GM12892 (cell line): ENCODE measurements at regions not wholly inside any gene's neighbourhood (a gene's known extent, or its start where the extent isn't known, plus 50 kb on each side); places are given as distances from the start of the nearest gene placed in this dataset.

Experiments used
- DNase-seq: peaks from one replicate; pipeline ENCODE4 v3.0.0; 2011; ENCODE audit not compliant: insufficient read length
- FAIRE-seq: peaks from 2 replicates; lab custom pipeline; 2011; peaks lifted over from hg19 to GRCh38; lab: Jason Lieb, UNC
- POLR2A ChIP-seq: IDR thresholded peaks from 2 replicates; pipeline ENCODE4 v1.6.1; 2011; ENCODE audit warnings: low read depth, low read length, control low read depth
- POLR2AphosphoS5 ChIP-seq: IDR thresholded peaks from 2 replicates; pipeline ENCODE4 v1.6.1; 2011; ENCODE audit warnings: low read depth, low read length, control low read depth
- TAF1 ChIP-seq: IDR thresholded peaks from 2 replicates; pipeline ENCODE4 v1.6.1; 2011; ENCODE audit warnings: low read depth, mild to moderate bottlenecking, control low read depth, low read length, borderline replicate concordance

GRCh38 chrX:113594123-113594841 is 753.7 kb upstream of the AMOT start:
- FAIRE-seq (no peak), DNase-seq (no peak)
- no peak for TF ChIP-seq TAF1
- TF ChIP-seq POLR2A: no peak
- no peak for TF ChIP-seq POLR2AphosphoS5

GRCh38 chrX:113586281-113586898 is 745.8 kb upstream of the AMOT start:
- DNase-seq: no peak
- no peak for FAIRE-seq
- TF ChIP-seq POLR2A (no peak), TAF1 (no peak)

- no peak for DNase-seq
- no peak for TF ChIP-seq TAF1
- TF ChIP-seq POLR2AphosphoS5: no peak
- no peak for TF ChIP-seq POLR2A
- FAIRE-seq: no peak
These were observed 739.9 kb upstream of the AMOT start for GRCh38 chrX:113580486-113580885.

GRCh38 chrX:113558576-113558975 is 717.9 kb upstream of the AMOT start:
- TF ChIP-seq POLR2A: no peak
- no peak for TF ChIP-seq POLR2AphosphoS5
- no peak for TF ChIP-seq TAF1
- no peak for DNase-seq
- no peak for FAIRE-seq

GRCh38 chrX:113551919-113552318 is 711.3 kb upstream of the AMOT start:
- no peak for DNase-seq
- no peak for FAIRE-seq
- TF ChIP-seq POLR2A: no peak
- no peak for TF ChIP-seq POLR2AphosphoS5
- no peak for TF ChIP-seq TAF1

GRCh38 chrX:113548308-113549015 is 707.8 kb upstream of the AMOT start:
- TF ChIP-seq POLR2A (no peak), TAF1 (no peak), POLR2AphosphoS5 (no peak)
- DNase-seq: no peak
- no peak for FAIRE-seq

- TF ChIP-seq POLR2AphosphoS5 (no peak), POLR2A (no peak), TAF1 (no peak)
- no peak for FAIRE-seq
- no peak for DNase-seq
These were observed 704.4 kb upstream of the AMOT start for GRCh38 chrX:113545040-113545439.

- no peak for FAIRE-seq
- TF ChIP-seq POLR2A (no peak), POLR2AphosphoS5 (no peak), TAF1 (no peak)
- no peak for DNase-seq
These were observed 699.1 kb upstream of the AMOT start for GRCh38 chrX:113539599-113540356.

- FAIRE-seq: no peak
- DNase-seq: no peak
- TF ChIP-seq POLR2AphosphoS5 (no peak), TAF1 (no peak), POLR2A (no peak)
These were observed 688.9 kb upstream of the AMOT start for GRCh38 chrX:113529426-113530013.

- TF ChIP-seq POLR2AphosphoS5: no peak
- no peak for TF ChIP-seq POLR2A
- TF ChIP-seq TAF1: no peak
- DNase-seq (no peak), FAIRE-seq (peak; percentile 90)
These were observed 682.2 kb upstream of the AMOT start for GRCh38 chrX:113522814-113523213.

- DNase-seq (no peak), FAIRE-seq (no peak)
- TF ChIP-seq POLR2A (no peak), POLR2AphosphoS5 (no peak), TAF1 (no peak)
These were observed 674.3 kb upstream of the AMOT start for GRCh38 chrX:113514906-113515305.
